Type B pancreatic cell (in vitro differentiated cells): ENCODE measurements at regions not wholly inside any gene's neighbourhood (a gene's known extent, or its start where the extent isn't known, plus 50 kb on each side); places are given as distances from the start of the nearest gene placed in this dataset.

Experiments
- DNase-seq: peaks from one replicate; pipeline ENCODE4 v3.0.0; 2021; ENCODE audit warnings: mixed read lengths; ENCODE audit not compliant: unreplicated experiment; ENCODE audit errors: extremely low spot score
- H3K27ac Mint-ChIP-seq: 2 replicates; pipeline ENCODE4 v1.8.0; 2021; ENCODE audit warnings: mild to moderate bottlenecking, mixed read lengths
- H3K27me3 Mint-ChIP-seq: 2 replicates; pipeline ENCODE4 v1.8.0; 2021; ENCODE audit warnings: mixed read lengths
- H3K36me3 Mint-ChIP-seq: 2 replicates; pipeline ENCODE4 v1.8.0; 2021; ENCODE audit warnings: mixed read lengths
- H3K4me1 Mint-ChIP-seq: one replicate; pipeline ENCODE4 v1.8.0; 2021; ENCODE audit warnings: mixed read lengths; ENCODE audit not compliant: unreplicated experiment
- H3K4me3 Mint-ChIP-seq: 2 replicates; pipeline ENCODE4 v1.8.0; 2021; ENCODE audit warnings: mild to moderate bottlenecking, mixed read lengths
- H3K9me3 Mint-ChIP-seq: 2 replicates; pipeline ENCODE4 v1.8.0; 2021; ENCODE audit warnings: mixed read lengths
- TF ChIP-seq, protein P1 (sequence below): fragments of 200-600 bp; sonication (generic); conservative IDR thresholded peaks from 2 replicates; pipeline ENCODE4 v1.5.0; 2021; ENCODE audit warnings: antibody characterized with exemption, mild to moderate bottlenecking

DNA sequence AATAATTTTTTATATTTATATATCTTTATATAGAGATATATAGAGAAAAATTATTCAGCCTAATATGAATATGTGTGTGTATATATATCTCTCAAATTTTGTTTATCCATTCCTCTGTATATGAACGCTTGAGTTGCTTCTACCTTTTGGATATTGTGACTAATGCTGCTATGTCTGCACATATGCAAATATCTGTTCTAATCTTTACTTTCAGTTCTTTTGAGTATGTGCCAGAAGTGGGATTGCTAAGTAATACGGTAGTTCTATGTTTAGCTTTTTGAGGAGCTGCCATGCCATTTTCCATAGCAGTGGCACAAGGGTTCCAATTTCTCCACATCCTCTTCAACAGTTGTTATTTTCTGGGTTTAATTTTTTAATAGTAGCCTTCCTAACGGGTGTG, 72.8 kb upstream of the CEP85L start:
- H3K4me3 Mint-ChIP-seq, result no peak overlapping the region
- H3K27ac Mint-ChIP-seq, result no peak overlapping the region
- no peaks in the 10 kb centered on the region for H3K36me3 Mint-ChIP-seq
- H3K9me3 Mint-ChIP-seq, result no peaks in the 10 kb centered on the region
- TF ChIP-seq, protein P1, sequence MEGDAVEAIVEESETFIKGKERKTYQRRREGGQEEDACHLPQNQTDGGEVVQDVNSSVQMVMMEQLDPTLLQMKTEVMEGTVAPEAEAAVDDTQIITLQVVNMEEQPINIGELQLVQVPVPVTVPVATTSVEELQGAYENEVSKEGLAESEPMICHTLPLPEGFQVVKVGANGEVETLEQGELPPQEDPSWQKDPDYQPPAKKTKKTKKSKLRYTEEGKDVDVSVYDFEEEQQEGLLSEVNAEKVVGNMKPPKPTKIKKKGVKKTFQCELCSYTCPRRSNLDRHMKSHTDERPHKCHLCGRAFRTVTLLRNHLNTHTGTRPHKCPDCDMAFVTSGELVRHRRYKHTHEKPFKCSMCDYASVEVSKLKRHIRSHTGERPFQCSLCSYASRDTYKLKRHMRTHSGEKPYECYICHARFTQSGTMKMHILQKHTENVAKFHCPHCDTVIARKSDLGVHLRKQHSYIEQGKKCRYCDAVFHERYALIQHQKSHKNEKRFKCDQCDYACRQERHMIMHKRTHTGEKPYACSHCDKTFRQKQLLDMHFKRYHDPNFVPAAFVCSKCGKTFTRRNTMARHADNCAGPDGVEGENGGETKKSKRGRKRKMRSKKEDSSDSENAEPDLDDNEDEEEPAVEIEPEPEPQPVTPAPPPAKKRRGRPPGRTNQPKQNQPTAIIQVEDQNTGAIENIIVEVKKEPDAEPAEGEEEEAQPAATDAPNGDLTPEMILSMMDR, result no peak
- DNase-seq, result no peak
- no peaks in the 10 kb centered on the region for H3K27me3 Mint-ChIP-seq
- H3K4me1 Mint-ChIP-seq, result peaks cover 9% of the 10 kb centered on the region

DNA sequence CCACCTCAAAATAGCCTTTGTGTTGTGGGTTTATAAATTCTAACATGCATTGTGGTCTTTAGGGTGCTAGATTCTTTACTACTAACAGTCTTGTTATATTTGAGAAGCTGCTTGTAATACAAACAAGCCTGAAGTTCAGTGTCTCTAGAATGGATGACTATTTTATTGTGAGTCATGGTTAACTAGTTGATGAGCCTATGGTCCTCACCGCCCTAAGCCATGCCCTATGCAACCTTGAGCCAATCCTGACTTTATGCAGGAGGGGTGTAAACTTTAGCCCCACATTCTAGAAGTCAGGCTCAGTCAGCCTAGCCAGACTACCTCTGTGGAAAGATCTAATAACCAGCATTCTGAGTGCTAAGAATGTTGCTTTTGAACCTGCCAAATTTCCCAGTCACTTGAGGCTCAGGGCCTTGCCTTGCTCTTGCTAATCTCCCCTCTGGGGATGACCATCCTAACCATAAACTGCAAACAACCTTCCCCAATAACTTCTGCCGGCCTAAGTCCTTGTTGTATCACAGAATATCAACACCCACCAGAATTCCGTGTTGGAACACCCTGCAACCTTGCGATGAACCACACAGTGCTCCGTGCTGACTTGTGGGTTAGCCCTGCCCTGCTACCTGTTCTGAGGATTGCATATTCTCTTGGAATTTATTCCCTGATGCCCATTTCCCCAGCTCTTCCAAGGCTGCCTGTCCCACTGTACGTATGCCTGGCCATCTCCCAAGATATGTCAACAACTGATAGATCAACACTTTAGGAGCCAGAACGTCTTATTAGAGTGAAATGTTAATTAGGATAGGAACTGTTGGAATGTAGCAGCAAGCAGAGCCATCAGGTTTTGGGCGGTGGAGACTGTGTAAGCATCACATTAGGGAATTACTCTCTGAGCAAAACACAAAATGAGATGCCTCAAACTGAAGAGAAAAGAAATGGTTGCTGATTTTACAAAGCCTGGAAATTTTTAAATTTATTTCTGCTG, 71.7 kb upstream of the CEP85L start:
- H3K9me3 Mint-ChIP-seq, result no peaks in the 10 kb centered on the region
- TF ChIP-seq, protein P1, result no peak
- H3K4me1 Mint-ChIP-seq, result peaks cover 9% of the 10 kb centered on the region
- H3K27ac Mint-ChIP-seq, result no peak overlapping the region
- H3K36me3 Mint-ChIP-seq, result no peaks in the 10 kb centered on the region
- DNase-seq, result no peak
- no peak overlapping the region for H3K4me3 Mint-ChIP-seq
- H3K27me3 Mint-ChIP-seq, result no peaks in the 10 kb centered on the region

DNA sequence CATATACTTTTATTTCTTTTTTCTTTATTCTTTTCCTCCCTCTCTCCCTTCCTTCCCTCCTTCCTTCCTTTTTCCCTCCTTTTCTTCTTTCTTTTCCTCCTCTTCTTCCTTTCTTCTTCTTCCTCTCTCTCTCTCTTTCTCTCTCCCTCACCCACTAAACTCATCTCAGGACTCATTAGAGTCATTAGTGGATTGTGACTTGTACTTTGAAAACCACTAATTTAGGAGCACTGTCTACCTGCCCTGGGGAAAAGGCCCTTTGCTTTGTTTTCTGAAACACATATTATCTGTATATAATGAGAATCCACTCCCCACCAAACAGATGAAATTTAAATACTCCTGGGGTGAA, 68.7 kb upstream of the CEP85L start:
- H3K27ac Mint-ChIP-seq, result no peak overlapping the region
- no peak for DNase-seq
- TF ChIP-seq, protein P1, result no peak
- H3K4me3 Mint-ChIP-seq, result no peak overlapping the region
- H3K4me1 Mint-ChIP-seq, result peaks cover 5% of the 10 kb centered on the region
- H3K9me3 Mint-ChIP-seq, result no peaks in the 10 kb centered on the region
- H3K27me3 Mint-ChIP-seq, result no peaks in the 10 kb centered on the region
- no peaks in the 10 kb centered on the region for H3K36me3 Mint-ChIP-seq

DNA sequence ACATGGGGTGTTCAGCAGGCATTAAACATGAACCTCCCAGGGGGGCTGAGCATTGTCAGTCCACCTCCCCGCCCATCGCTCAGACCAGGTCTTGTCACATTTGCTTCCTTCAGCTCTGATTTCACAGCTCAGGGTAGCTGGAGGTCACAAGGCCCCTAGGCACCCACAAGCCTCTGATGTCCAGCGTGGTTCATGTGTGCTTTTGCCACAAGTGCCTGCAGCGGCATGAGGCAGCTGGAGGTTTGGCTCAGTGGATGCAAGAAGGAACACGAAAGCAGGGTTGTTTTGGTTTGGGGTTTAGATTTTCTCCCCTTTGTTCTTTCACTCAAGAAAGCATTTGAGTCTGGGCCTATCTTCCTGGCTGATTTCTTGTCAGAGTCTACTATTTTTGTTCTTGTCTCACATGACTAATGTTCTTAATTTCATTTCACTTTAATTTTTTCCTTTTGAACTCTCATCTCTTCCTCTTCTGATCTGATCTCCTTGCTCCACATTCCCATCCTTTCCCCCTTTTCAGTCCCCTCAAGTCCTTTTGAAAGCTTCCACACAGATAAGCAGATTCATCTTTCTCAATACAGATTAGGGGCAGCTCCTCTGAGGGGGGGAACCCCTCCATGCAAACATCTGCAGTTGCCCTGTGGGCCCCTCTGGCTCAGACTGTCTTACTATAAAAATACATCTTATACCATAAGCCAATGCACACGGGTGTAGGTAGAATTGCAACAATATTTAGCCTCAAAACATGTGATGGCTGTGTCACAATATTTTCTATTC, 68.1 kb upstream of the CEP85L start:
- no peaks in the 10 kb centered on the region for H3K27me3 Mint-ChIP-seq

DNA sequence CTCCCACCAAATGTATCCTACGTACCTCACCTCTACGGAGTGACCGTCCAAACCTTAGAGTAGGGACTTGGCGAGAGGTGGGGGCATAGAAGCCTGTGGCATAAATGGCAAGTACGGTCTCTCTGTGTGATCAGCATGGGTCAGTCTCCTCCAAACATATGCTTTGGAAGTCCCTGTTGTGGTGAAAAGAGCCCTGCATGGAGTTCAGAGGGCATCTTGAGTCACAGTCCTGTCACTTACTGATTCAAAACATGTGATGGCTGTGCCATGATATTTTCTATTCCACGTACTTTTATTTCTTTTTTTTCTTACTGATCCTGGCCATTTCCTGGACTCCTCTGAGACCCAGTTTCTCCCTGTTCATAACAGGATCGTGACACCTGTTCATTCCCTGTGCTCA, 67.5 kb upstream of the CEP85L start:
- TF ChIP-seq, protein P1, result no peak
- no peak for DNase-seq
- Mint-ChIP-seq H3K4me1 (peaks cover 5% of the 10 kb centered on the region), H3K9me3 (no peaks in the 10 kb centered on the region), H3K27ac (no peak overlapping the region), H3K4me3 (no peak overlapping the region), H3K27me3 (no peaks in the 10 kb centered on the region), H3K36me3 (no peaks in the 10 kb centered on the region)

More for the DNA sequence above, 68.1 kb upstream of the CEP85L start:
- TF ChIP-seq, protein P1, result no peak
- DNase-seq, result no peak
- no peaks in the 10 kb centered on the region for H3K36me3 Mint-ChIP-seq
- peak overlapping the region; percentile 20 for H3K4me3 Mint-ChIP-seq
- peaks cover 5% of the 10 kb centered on the region for H3K4me1 Mint-ChIP-seq
- peak overlapping the region; percentile 19 for H3K27ac Mint-ChIP-seq
- no peaks in the 10 kb centered on the region for H3K9me3 Mint-ChIP-seq
